Fibroblast of the aortic adventitia (primary cell): ENCODE measurements at regions not wholly inside any gene's neighbourhood (a gene's known extent, or its start where the extent isn't known, plus 50 kb on each side); places are given as distances from the start of the nearest gene placed in this dataset.

Source experiments
- DNase-seq: peaks from one replicate; pipeline ENCODE4 v3.0.0-alpha.2; 2010; ENCODE audit warnings: low read depth
- H3K4me3 ChIP-seq: 2 replicates; pipeline ENCODE4 v1.5.1; 2011; ENCODE audit warnings: low read depth, mild to moderate bottlenecking, control low read depth, low read length, moderate library complexity
- TF ChIP-seq, protein P1 (sequence below): IDR thresholded peaks from 2 replicates; pipeline ENCODE4 v1.5.1; 2011; ENCODE audit warnings: mild to moderate bottlenecking, low read length, control low read depth, inconsistent platforms; ENCODE audit not compliant: insufficient read depth

DNA sequence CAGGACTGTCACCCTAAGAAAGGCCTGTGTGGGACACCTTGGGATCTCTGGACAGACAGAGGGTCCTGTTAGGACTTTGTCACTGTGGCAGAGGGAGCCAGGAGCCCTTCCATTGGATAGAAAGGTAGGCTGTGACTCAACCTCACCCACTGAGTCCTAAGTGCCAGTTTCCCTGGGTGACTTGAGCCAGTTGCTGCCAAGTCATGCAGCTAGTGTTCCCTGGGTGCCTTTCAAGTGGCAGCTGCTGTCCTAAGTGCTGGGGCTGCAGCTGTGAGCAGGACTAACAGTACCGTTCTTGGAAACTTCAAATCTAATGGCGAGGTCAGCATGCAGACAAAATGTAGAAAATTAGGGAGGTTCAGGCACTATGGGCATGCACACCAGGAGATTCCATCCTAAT is 393.7 kb downstream of the TMEM135 start:
- H3K4me3 ChIP-seq: no peak overlapping the region
- TF ChIP-seq, protein P1, sequence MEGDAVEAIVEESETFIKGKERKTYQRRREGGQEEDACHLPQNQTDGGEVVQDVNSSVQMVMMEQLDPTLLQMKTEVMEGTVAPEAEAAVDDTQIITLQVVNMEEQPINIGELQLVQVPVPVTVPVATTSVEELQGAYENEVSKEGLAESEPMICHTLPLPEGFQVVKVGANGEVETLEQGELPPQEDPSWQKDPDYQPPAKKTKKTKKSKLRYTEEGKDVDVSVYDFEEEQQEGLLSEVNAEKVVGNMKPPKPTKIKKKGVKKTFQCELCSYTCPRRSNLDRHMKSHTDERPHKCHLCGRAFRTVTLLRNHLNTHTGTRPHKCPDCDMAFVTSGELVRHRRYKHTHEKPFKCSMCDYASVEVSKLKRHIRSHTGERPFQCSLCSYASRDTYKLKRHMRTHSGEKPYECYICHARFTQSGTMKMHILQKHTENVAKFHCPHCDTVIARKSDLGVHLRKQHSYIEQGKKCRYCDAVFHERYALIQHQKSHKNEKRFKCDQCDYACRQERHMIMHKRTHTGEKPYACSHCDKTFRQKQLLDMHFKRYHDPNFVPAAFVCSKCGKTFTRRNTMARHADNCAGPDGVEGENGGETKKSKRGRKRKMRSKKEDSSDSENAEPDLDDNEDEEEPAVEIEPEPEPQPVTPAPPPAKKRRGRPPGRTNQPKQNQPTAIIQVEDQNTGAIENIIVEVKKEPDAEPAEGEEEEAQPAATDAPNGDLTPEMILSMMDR: no peak
- no peak for DNase-seq

DNA sequence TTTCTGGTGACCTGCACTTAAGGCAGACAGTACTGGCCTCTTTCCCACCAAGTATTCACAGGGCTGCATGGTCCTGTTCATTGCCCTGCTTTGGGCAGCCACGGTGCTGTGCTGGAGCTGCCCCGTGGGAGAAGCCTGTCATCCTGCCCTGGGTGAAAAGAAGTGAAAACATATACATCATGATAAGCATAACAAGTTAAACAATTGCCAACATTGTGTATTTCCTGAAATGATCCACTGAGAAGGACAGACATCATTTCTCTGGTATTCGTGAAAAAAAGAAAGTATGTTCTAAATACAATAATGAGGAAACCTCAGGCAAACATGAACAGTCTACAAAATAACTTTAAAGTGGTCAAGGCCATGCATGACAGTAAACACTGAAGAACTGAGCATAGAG is 393.1 kb downstream of the TMEM135 start:
- DNase-seq: no peak

GRCh38 chr11:87429996-87430395 is 392.3 kb downstream of the TMEM135 start:
- DNase-seq: no peak
- TF ChIP-seq, protein P1: no peak
- no peak overlapping the region for H3K4me3 ChIP-seq

More for the DNA sequence above, 393.1 kb downstream of the TMEM135 start:
- H3K4me3 ChIP-seq: no peak overlapping the region
- TF ChIP-seq, protein P1: no peak

DNA sequence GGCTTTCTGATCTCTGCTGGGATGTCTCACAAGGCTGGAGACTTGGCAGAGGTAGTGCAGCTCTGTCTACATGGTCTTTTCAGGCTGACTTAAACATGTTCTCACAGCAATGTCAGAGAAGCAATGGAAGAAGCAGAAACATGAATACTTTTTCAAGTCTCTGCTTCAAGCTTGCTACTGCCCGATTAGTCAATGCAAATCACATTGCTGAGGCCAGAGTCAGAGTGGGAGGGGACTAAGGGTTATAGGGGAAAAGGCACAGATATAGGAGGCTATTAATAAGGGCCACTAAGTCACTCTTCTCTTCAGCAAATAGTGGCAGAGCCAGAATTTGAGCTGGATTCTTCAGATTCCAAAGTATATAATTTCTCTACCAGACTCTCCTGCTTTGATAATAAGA is 390.5 kb downstream of the TMEM135 start:
- no peak for DNase-seq
- TF ChIP-seq, protein P1: no peak
- H3K4me3 ChIP-seq: no peak overlapping the region

GRCh38 chr11:87425943-87426342 is 388.2 kb downstream of the TMEM135 start:
- H3K4me3 ChIP-seq: no peak overlapping the region
- DNase-seq: no peak
- TF ChIP-seq, protein P1: no peak

DNA sequence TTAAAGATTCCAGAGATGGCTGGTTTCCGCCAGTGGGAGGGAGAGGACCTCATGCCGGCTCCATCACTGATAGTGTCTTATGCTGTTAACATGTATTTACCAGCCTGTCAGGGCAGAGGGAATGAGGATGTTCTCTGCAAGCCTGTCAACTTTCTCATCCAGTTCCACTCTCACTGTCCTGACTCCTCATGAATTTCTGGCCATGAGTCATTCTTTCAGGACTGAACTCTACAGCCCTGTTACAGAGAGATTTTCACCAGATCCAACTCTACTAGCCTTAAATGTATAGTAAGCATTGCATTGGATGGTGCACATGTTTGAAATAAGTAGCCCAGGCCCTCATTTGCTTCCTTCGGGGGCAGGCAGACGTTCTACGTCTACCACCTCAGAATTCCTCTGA is 387.7 kb downstream of the TMEM135 start:
- TF ChIP-seq, protein P1: no peak
- DNase-seq: no peak
- H3K4me3 ChIP-seq: no peak overlapping the region

DNA sequence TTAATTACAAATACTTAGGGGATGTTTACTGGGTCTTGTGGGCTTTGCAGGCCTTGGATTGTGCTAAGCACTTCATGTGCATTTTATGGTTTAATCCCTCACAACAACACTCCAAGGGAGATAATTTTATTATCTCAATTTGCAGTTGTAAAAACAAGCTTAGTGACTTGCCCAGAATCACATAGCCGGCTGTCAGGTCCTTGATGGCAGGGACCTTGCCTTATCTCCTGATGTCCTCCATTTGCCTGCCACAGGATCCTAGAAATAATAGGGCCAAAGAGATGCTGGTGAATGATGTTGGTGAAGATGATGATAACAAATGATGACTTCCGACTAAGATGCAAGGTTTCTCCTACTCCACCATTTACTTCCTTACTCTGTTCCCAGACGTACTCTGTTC is 385.4 kb downstream of the TMEM135 start:
- no peak overlapping the region for H3K4me3 ChIP-seq
- no peak for DNase-seq
- TF ChIP-seq, protein P1: no peak
